Neural progenitor cell (in vitro differentiated cells): ENCODE measurements at regions not wholly inside any gene's neighbourhood (a gene's known extent, or its start where the extent isn't known, plus 50 kb on each side); places are given as distances from the start of the nearest gene placed in this dataset.

ENCODE experiments used
- CTCF ChIP-seq: fragments of 200-600 bp; sonication (generic); IDR thresholded peaks from 2 replicates; pipeline ENCODE4 v1.5.1; 2017; ENCODE audit warnings: antibody characterized with exemption, mild to moderate bottlenecking
- EZH2 ChIP-seq: fragments of 200-600 bp; sonication (generic); IDR thresholded peaks from 2 replicates; pipeline ENCODE4 v1.6.1; 2017; ENCODE audit warnings: antibody characterized with exemption, mild to moderate bottlenecking, moderate library complexity
- EZH2phosphoT487 ChIP-seq: fragments of 200-600 bp; sonication (generic); IDR thresholded peaks from 2 replicates; pipeline ENCODE4 v1.6.1; 2017; ENCODE audit warnings: antibody characterized with exemption

- TF ChIP-seq EZH2, result no peak
- no peak for TF ChIP-seq EZH2phosphoT487
- no peak for TF ChIP-seq CTCF
These were observed 329.8 kb upstream of the PKN2 start for GRCh38 chr1:88354256-88354655.
